Hematopoietic multipotent progenitor cell treated with erythropoietin and hydrocortisone succinate and interleukin-3 and kit ligand, for 4 days (in vitro differentiated cells): ENCODE measurements at regions not wholly inside any gene's neighbourhood (a gene's known extent, or its start where the extent isn't known, plus 50 kb on each side); places are given as distances from the start of the nearest gene placed in this dataset.

Experiments
- DNase-seq: peaks from one replicate; pipeline ENCODE4 v3.0.0-alpha.2; 2015

- no peak for DNase-seq
Observed at GRCh38 chr9:79173932-79174331, 397.8 kb upstream of the TLE4 start.

GRCh38 chr9:79176014-79176697, 395.6 kb upstream of the TLE4 start:
- DNase-seq: no peak

GRCh38 chr9:79184831-79185230, 386.9 kb upstream of the TLE4 start:
- no peak for DNase-seq

- DNase-seq: peak; percentile 1
Observed at GRCh38 chr9:79185866-79186265, 385.9 kb upstream of the TLE4 start.

DNA sequence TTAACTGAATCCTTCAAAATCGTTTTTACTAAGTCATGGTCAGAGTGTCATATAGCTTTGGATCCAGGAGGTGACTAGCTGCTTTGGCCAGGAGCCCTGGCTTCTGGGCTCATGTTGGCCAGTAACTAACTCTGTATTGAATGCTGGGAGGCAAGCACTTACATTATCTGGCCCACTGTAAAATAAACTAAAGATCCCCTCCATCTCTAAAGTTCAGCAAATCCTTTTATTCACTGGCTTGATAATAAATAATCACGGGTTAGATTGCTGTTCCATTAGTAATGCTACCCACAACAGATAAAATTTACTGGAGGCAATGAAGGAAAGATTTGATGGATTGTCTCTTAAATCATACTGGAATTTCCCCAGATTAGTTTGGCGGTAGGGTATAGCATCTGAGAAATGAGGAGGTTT, 382.2 kb upstream of the TLE4 start:
- DNase-seq: no peak

GRCh38 chr9:79193001-79193400, 378.8 kb upstream of the TLE4 start:
- no peak for DNase-seq

DNA sequence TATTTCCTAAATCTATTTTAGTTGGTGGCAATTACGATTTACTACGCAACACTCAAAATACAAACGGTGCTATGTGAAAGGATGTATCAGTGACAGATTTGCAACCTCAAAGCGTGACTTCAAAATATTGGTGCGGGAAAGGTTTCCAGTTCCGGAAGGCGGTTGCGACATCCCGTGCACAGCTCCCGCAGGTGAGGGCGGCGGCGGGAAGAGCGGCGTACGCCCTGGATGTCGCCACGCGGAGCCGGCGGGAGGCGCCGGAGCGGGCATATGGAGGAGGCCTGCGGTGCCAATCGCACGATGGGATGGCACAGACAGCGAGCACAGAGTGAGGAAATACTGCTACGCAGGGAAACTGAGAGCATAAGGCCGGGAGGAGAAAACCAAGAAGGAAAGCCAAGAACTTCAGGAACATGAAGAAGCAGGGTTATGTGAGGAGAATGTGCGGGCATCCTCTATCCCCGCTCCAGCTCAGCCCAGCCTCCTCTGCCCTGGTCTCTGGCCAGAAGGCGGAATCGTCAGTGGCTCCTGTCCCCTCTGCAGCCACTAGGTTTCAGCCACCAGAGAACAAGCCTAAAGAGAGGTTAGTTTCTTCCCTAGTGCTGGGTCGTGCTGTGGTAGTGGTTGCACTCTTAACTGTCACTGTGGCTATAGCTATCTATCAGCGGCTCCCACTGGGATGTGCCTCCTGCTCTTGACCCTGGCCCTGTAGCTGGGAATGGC, 378.1 kb upstream of the TLE4 start:
- no peak for DNase-seq

DNA sequence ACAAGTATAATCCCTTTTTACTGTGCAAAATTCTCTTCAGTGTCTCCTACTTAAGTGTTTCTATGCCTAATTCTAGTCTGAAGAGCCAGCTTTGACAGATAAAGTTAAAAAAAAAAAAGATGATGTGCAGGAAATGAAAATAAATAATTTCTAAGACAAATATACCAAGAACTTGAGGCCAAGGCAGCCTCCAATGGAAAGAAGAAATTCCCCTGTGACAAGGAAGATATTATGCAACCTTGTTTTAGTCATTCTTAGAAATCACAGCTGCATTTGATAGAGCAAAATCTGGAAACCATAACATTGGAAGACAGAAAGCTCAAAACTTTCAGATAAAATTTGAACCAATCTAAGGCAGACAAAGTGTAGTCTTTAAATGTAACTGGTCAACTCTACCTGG, 375.9 kb upstream of the TLE4 start:
- DNase-seq: no peak

GRCh38 chr9:79196606-79197005, 375.2 kb upstream of the TLE4 start:
- DNase-seq: no peak

DNA sequence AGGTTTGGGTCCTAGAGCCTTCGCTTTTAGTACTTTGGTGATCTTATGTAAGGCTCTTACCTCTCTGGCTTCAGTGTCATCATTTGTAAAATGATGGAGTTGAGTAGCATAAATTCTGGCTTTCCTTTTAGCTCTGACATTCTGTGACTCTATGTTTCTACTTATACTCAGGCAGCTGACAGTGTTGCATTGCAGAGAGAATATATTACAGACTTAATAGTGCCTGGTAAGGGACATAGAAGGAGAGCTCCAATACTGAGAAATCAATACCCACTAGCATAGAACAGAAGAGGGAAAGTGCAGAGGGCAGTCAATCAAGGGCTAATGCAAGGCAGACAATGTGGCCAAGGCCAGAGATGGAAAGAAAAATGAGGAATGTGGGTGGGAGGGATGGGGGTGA, 371.4 kb upstream of the TLE4 start:
- DNase-seq: no peak

GRCh38 chr9:79201636-79202035, 370.1 kb upstream of the TLE4 start:
- DNase-seq: no peak

DNA sequence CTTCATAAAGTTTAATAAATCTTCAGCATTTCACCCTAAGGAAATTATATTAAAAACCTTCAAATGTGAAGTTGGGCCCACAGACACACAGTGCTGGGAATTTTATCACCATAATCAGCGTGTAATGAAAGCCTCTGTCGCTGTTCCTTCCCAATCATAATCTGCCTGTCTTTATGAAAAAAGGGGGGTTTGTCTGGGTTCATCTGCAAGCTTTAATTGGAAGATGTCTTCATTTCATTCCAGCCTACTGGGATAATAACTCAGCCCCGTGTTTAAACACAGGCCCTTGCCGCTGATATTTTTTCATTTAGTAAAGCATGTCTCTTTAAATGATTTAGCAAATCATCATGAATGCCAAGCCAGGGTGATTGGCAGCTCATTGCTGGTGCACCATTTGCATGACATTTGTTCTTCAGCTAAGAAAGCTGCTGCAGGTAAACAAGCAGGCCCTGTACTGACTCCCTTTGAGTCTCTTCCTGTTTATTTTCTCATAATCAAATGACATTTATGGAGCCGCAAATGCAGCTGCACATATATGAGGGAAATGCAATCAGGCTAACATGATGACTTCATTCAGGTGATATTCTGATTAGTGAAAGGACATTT, 362.9 kb upstream of the TLE4 start:
- no peak for DNase-seq

- no peak for DNase-seq
Observed at GRCh38 chr9:79210541-79211243, 361.1 kb upstream of the TLE4 start.

DNA sequence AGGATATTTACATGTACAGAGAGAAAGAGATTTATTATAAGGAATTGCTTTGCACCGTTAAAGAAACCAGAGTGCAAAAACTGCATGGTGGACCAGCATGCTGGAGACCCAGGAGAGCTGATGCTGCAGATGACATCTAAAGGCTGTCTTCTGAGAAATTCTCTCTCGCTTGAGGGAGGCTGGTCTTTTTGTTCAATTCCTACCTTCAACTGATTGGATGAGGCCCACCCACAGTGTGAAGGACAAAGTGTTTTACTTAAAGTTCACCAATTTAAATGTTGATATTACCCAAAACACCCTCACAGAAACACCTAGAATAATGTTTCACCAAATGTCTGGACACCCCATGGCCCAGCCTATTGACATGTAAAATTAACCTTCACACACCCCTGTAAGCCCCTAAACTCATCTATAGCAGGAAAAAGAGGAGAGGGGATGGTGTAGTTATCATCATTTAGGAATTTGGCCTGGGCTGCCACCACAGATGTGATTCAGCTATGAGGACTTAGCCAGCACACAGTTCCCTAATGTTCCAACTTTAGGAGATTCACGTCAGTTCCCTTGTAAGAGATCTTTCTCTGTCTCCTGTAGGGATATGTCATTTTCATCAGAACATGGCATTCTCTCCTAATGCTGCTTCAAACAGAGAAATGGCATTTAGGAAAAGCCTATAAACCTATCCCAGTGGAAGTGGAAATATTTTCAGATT, 358.2 kb upstream of the TLE4 start:
- DNase-seq: no peak

DNA sequence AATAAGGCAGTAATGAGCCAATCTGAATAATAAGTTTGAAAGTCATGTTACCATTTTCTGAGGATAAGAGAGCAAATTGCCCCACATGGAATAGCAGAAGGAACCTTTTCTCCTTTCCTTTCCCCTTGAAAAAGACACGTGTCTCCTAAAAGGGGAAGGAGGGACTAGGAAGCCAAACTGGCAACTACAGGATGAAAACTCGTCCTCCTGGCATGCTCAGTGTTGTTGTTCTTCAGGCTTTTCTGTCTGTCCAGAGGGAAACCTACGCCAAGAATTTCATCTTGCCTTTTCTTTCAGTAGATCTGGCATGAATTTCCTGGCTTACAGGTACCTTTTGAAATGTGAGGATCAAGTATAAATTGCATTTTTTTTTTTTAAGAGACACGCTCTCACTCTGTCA, 355.9 kb upstream of the TLE4 start:
- DNase-seq: no peak

DNA sequence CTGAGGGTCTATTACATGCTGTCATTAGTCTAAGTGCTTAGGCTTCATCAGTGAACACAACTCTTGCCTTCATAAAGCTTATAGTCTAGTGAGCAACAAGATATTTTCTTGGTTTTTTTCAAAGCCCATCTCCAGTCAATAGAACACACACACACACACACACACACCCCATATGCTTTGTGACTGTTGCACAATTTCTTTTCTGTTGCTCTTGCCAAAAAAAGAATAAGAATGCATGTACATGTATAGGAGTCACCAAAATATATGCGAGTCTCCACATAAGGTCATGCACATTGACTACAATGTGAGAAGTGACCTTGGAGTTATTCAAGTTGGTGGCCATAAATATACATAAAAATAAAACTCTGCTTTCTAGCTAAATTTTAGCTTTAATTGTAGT, 351.5 kb upstream of the TLE4 start:
- no peak for DNase-seq

DNA sequence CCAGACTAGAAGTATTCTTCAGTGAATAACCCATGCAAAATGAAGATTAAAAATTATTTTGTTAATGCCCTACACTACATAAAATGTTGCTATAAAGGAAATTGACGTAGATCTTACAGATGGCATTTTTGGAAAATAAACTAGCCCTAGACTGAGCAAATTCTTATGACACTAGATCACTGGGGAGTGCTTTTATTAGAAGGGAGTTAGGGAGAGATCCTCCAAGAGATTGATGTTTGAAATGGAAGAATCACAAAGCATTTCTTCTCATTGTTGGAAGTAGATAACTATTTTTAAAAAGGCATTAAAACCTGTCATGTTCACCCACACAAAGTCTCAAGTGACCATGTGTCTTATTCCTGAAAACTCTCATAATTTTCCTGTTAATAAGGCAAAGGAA, 351.1 kb upstream of the TLE4 start:
- DNase-seq: no peak

DNA sequence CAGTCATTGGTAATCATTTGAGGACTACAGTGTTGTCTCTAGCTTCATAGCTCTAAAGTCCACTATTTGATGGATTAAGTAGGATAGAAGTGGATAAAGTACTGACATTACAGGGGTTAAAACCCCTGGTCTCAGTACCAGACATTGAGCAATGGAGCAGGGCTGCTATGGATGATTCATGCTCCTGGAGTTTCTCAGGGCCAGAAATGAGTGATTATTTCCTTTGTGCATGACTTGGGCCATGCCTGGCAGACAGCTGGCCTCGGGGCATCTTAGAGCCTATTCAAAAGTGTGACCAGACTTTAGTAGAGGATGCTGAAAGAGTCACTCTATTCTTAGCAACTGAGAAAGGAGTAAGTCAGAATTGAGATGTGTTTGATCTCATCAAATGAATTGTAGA, 350.7 kb upstream of the TLE4 start:
- no peak for DNase-seq

- no peak for DNase-seq
Observed at GRCh38 chr9:79222483-79222882, 349.3 kb upstream of the TLE4 start.

- DNase-seq: peak; percentile 3
Observed at GRCh38 chr9:79224672-79225433, 346.9 kb upstream of the TLE4 start.

GRCh38 chr9:79233542-79233941, 338.2 kb upstream of the TLE4 start:
- DNase-seq: peak; percentile 46

- DNase-seq: no peak
Observed at GRCh38 chr9:79236466-79236865, 335.3 kb upstream of the TLE4 start.
